Peyer's patch (tissue), 4 donors: ENCODE measurements at regions not wholly inside any gene's neighbourhood (a gene's known extent, or its start where the extent isn't known, plus 50 kb on each side); places are given as distances from the start of the nearest gene placed in this dataset.

Experiments used
- CTCF ChIP-seq, 6 experiments: fragments of 450-650 bp in 4 of 6; fragments of 200-600 bp in 2 of 6; sonication (generic) in 1 of 6; IDR thresholded peaks; one replicate each; pipeline ENCODE4 v1.5.1; 2017 to 2019; ENCODE audit warnings: antibody characterized with exemption in 6 of 6, mild to moderate bottlenecking in 3 of 6, moderate library complexity in 1 of 6
- POLR2A ChIP-seq, 2 donors: fragments of 450-650 bp; IDR thresholded peaks; one replicate each; pipeline ENCODE4 v1.5.1; 2017; ENCODE audit warnings: antibody characterized with exemption in 2 of 2, mild to moderate bottlenecking in 2 of 2, moderate library complexity in 2 of 2

GRCh38 chr15:96014939-96015338 is 315.6 kb upstream of the NR2F2 start:
- TF ChIP-seq POLR2A (IDR thresholded peaks at IDR 0.05) (no peak), CTCF (IDR thresholded peaks at IDR 0.05) (no peak)
